ENCODE measurements at regions not wholly inside any gene's neighbourhood (a gene's known extent, or its start where the extent isn't known, plus 50 kb on each side); places are given as distances from the start of the nearest gene placed in this dataset.

- Histone ChIP-seq H3K27ac (no peak overlapping the region), H3K4me1 (no peaks in the 10 kb centered on the region), H3K36me3 (no peaks in the 10 kb centered on the region), H3K4me3 (no peak overlapping the region), H3K9me3 (no peaks in the 10 kb centered on the region), H3K27me3 (no peaks in the 10 kb centered on the region)
- no peak for DNase-seq (ENCODE audit: extremely low spot score in 2 of 2)
- intact Hi-C loops (cut with DNase I), result no loop called here
- TF ChIP-seq POLR2AphosphoS5 (IDR thresholded peaks at IDR 0.05; ENCODE audit: insufficient read depth in 1 of 2, low read depth in 1 of 2) (no peak), CTCF (IDR thresholded peaks at IDR 0.05) (no peak), POLR2A (IDR thresholded peaks at IDR 0.05) (no peak)
Observed at GRCh38 chr2:401019-401679, 113.3 kb upstream of the ALKAL2 start.

GRCh38 chr2:397926-398325, 110.0 kb upstream of the ALKAL2 start:
- no peaks in the 10 kb centered on the region for H3K9me3 ChIP-seq
- no peak overlapping the region for H3K4me3 ChIP-seq
- intact Hi-C loops (cut with DNase I), result no loop called here
- TF ChIP-seq CTCF (IDR thresholded peaks at IDR 0.05) (no peak), POLR2AphosphoS5 (IDR thresholded peaks at IDR 0.05; ENCODE audit: insufficient read depth in 1 of 2, low read depth in 1 of 2) (no peak), POLR2A (IDR thresholded peaks at IDR 0.05) (no peak)
- no peaks in the 10 kb centered on the region for H3K36me3 ChIP-seq
- no peak for DNase-seq (ENCODE audit: extremely low spot score in 2 of 2)
- no peak overlapping the region for H3K27ac ChIP-seq
- no peaks in the 10 kb centered on the region for H3K4me1 ChIP-seq
- no peaks in the 10 kb centered on the region for H3K27me3 ChIP-seq

- Histone ChIP-seq H3K4me3 (no peak overlapping the region), H3K9me3 (no peaks in the 10 kb centered on the region), H3K36me3 (no peaks in the 10 kb centered on the region), H3K4me1 (no peaks in the 10 kb centered on the region), H3K27me3 (no peaks in the 10 kb centered on the region), H3K27ac (no peak overlapping the region)
- no peak for DNase-seq (ENCODE audit: extremely low spot score in 2 of 2)
- TF ChIP-seq POLR2AphosphoS5 (IDR thresholded peaks at IDR 0.05; ENCODE audit: insufficient read depth in 1 of 2, low read depth in 1 of 2) (no peak), POLR2A (IDR thresholded peaks at IDR 0.05) (no peak), CTCF (IDR thresholded peaks at IDR 0.05) (no peak)
- intact Hi-C loops (cut with DNase I), result no loop called here
Observed at GRCh38 chr2:397521-397920, 109.6 kb upstream of the ALKAL2 start.

GRCh38 chr2:396903-397302, 109.0 kb upstream of the ALKAL2 start:
- H3K27me3 ChIP-seq, result no peaks in the 10 kb centered on the region
- intact Hi-C loops (cut with DNase I), result no loop called here
- TF ChIP-seq CTCF (IDR thresholded peaks at IDR 0.05) (no peak), POLR2A (IDR thresholded peaks at IDR 0.05) (no peak), POLR2AphosphoS5 (IDR thresholded peaks at IDR 0.05; ENCODE audit: insufficient read depth in 1 of 2, low read depth in 1 of 2) (no peak)

GRCh38 chr2:395886-396285, 108.0 kb upstream of the ALKAL2 start:
- no peak for DNase-seq (ENCODE audit: extremely low spot score in 2 of 2)
- no peak overlapping the region for H3K27ac ChIP-seq
- H3K36me3 ChIP-seq, result no peaks in the 10 kb centered on the region
- TF ChIP-seq CTCF (IDR thresholded peaks at IDR 0.05) (no peak), POLR2A (IDR thresholded peaks at IDR 0.05) (no peak), POLR2AphosphoS5 (IDR thresholded peaks at IDR 0.05; ENCODE audit: insufficient read depth in 1 of 2, low read depth in 1 of 2) (no peak)
- intact Hi-C loops (cut with DNase I), result no loop called here
- no peaks in the 10 kb centered on the region for H3K9me3 ChIP-seq
- no peaks in the 10 kb centered on the region for H3K27me3 ChIP-seq
- no peak overlapping the region for H3K4me3 ChIP-seq
- no peaks in the 10 kb centered on the region for H3K4me1 ChIP-seq

More at GRCh38 chr2:396903-397302, 109.0 kb upstream of the ALKAL2 start:
- Histone ChIP-seq H3K4me1 (no peaks in the 10 kb centered on the region), H3K4me3 (no peak overlapping the region), H3K27ac (no peak overlapping the region), H3K9me3 (no peaks in the 10 kb centered on the region), H3K36me3 (no peaks in the 10 kb centered on the region)
- no peak for DNase-seq (ENCODE audit: extremely low spot score in 2 of 2)

Measured in vagina (tissue), 2 donors.